Hepatic stellate cell (primary cell): ENCODE measurements at regions not wholly inside any gene's neighbourhood (a gene's known extent, or its start where the extent isn't known, plus 50 kb on each side); places are given as distances from the start of the nearest gene placed in this dataset.
"Not testable (repeated sequence)": the region's sequence is repeated elsewhere in the genome, so short reads cannot be mapped to it uniquely, and the experiment has no call there.

Experiments
- DNase-seq: peaks from one replicate; pipeline ENCODE4 v3.0.0; 2011; ENCODE audit warnings: low spot score

DNA sequence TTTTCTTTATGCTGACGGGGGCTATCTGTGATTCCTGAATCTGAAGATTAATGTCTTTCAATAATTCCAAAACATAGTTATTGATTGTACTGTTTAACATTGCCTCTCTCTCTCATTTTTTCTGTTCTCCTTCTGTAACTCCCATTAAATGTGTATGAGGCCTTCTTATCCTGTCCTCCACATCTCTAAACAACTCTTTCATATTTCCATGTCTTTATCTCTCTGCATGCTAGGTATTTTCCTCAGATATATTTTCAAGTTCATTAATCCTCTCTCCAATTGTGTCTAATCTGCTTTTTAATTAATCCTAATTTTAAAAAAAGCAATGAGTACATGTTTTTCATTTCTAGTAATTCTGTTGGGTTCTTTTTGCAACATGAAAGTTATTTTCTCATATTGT lies 173.2 kb downstream of the TLE3 start:
- no peak for DNase-seq

- no peak for DNase-seq
Observed at GRCh38 chr15:69926006-69926405, 171.7 kb downstream of the TLE3 start.

DNA sequence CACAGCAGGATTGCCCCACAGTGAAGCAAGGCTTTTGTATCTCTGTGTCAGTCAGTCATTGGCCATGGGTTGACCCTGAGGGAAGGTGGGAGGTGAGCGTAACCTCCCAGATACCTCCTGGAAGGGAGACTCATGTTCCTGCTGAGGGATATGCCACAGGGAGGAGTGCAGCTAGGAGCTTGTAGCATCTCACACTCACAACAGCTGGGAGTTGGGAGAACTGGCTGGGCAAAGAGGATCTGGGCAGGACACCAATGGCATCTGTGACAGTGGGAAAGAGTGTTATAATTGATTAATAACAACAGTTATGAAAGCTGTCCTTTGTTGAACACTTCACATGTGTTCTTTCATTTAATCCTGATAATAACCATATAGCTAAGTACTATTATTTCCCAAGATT lies 171.0 kb downstream of the TLE3 start:
- no peak for DNase-seq

DNA sequence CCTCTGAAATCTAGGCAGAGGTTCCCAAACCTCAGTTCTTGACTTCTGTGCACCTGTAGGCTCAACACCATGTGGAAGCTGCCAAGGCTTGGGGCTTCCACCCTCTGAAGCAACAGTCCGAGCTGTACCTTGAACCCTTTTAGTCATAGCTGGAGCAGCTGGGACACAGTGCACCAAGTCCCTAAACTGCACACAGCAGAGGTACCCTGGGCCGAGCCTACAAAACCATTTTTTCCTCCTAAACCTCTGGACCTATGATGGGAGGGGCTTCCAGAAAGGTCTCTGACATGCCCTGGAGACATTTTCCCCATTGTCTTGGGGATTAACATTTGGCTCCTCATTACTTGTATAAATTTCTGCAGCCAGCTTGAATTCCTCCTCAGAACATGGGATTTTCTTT lies 168.8 kb downstream of the TLE3 start:
- not testable (repeated sequence) for DNase-seq

- DNase-seq: no peak
Observed at GRCh38 chr15:69929905-69930630, 167.6 kb downstream of the TLE3 start.

DNA sequence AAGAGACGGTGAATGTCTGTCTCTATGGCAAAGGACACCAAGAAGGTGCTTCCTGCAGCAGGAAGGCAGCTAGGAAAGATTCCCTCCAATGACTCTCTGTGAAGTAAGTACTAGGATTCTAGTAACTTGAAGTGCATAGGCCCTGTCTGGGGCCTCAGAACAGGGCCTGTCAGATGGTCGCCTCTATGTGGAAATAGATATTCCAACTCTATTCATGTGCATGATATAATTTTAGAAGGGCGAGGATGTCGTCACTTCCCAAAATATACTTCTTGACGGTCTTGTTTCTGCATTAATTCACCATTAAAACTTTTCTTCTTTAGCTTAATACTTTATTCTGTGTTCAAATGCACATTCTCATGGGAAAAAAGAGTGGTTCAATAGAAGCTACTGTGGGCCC lies 167.0 kb downstream of the TLE3 start:
- no peak for DNase-seq

GRCh38 chr15:69931156-69931555 lies 166.6 kb downstream of the TLE3 start:
- DNase-seq: no peak

DNA sequence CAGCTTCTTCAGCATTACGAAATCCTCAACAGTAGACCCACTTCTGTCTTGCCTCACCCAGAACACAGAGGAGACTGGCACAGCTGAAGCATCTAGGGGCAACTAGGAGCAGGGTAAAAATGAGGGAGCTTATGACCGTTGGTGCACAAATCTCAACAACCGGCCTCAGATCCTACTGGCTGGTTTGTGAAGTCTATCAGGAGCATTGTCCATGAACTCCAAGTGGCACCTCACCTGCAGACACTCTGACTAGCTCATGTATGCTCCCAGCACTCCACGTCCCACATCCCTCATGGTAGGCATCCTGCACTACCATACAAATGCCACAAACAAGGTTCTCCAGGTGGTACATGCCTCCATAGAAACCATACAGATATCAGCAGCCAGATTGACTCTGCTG lies 163.1 kb downstream of the TLE3 start:
- DNase-seq: no peak

GRCh38 chr15:69939513-69940440 lies 157.9 kb downstream of the TLE3 start:
- no peak for DNase-seq

DNA sequence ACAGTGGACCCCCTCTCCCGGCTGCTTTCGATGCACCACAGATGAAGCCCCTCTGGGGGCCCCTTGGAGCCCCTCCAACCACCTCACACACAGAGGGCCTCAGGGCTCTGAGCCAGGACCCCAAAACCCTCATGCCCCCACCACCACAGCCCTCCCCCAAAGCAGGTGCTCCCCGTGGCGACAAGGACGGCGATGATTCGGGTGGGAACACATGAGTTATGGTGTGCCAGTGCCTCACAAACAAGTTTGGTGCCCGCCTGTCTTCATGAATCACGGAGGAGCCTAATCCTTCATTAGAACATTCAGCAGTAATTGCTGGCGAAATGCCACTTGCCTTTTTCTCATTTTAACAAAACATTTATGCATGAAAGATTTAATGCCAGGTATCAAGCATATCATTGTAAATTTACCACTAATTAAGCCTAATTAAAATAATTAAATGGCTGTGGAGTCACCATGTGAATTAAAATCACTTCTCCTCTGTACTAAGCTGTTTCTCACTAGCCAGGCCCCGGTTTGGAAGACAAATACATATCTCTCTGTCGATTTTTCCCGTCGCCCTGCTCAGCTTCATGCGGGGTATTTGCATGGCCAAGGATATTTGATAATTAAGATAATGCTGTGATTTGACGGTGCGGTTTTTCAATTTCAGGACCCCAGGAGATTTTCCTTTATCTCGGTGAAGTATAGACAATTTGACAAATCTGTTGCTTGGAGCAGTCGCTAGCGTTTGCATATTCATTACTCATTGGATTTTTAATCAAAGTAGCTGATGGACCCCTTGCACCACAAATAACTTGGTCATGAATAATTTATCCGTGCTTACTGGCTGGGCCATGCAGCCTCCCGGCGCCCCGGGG lies 157.0 kb downstream of the TLE3 start:
- no peak for DNase-seq

GRCh38 chr15:69941301-69941605 lies 156.5 kb downstream of the TLE3 start:
- DNase-seq: no peak

GRCh38 chr15:69941706-69942495 lies 155.8 kb downstream of the TLE3 start:
- no peak for DNase-seq

DNA sequence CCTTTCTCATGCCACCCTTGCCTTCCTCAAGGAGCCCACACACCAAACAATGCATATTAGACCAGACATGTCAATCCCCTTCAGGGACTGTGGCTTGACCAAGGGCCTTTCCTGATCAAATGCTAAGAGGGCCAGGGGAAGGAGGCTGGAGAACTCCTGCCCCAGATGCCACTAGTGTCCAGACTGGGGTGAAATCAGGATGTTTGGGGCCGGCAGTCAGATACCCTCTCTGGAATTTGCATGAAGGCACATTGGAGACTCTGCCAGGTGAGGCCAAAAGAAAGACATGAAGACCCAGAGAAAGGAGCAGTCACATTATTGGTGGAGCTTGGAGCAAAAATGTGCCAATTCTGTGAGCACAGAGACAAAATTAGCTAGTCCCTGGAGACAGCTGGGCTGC lies 154.1 kb downstream of the TLE3 start:
- DNase-seq: no peak

GRCh38 chr15:69945729-69946128 lies 152.0 kb downstream of the TLE3 start:
- DNase-seq: no peak

DNA sequence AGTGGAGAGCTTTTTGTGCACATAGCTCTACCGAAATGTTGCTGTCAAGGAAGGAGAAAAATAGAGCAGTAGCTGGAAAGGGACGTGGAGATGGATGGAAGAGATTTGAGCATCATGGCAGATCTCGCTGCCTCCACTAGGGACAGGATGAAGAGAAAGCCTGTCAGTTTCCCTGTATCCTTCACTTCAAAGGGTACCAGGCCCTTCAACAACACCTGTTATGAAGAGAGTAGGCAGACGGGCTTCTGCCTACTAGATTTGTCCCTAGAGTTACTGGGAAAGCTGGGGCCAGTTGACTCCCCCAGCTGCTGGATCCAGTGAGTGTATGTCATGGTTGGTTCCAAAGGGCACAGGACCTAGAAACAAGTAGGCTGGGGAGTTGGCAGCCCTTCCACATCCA lies 150.8 kb downstream of the TLE3 start:
- DNase-seq: no peak

DNA sequence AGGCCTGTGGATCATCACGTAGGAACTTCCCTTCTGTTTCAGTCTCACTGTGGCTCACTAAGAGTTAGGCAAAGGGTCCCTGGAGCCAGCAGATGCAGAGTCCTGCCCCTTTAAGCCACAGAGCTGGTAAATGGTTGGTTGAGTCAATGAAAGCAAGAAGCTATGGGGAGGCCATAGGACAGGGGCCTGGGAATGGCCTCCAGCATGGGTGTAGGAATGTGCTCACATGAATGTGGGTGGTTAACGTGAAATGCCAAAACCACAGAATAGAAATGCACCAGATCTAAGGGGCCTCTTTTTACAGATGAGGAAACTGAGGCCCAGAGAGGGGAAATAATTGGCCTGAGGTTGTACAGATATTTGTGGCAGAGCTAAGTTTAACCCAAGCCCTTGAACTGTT lies 150.3 kb downstream of the TLE3 start:
- no peak for DNase-seq

DNA sequence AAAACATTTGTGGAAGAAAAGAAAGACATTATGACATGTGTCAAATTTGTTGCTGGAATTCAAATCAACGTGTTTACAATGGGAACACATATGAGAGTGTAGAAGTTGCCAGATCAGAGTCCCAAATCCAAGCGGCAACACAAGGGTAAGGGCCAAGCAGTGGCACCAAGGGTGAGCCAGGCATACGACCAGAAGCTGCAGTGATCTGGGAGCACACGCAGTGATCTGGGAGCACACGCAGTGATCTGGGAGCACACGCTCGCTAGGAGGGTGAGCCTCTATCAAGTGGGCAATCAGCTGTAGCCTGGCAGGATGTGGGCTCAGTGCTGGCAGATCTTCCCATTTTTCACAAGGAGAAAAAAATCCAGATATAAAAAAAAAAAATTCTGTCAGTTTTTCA lies 148.2 kb downstream of the TLE3 start:
- no peak for DNase-seq

DNA sequence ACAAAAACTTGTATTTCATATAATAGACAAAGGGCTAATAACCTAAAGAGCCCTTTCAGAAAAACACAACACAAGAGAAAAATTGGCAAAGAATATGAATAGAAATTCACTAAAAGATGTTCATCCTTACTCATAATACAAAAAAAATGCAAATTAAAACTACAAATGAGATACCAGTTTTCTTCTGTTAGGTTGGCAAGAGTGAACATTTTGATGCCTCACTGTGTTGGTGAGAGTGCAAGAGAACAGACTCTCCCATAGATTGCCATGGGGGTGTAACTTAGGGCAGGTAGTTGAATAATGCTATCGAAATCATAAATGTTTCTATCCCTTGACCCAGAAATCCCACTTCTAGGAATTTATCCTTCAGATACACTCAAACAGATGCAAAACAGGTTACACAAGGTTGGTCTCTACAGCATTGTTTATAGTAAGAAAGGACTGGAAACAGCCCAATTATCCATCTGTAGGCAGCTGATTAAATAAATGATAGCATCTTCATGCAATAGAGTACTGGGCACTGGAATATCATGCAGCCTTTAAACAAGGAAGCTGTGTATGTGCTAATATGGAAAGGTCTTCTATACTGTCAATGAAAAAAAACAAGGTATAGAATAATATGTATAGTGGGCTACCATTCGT lies 146.3 kb downstream of the TLE3 start:
- DNase-seq: no peak

GRCh38 chr15:69951898-69952555 lies 145.7 kb downstream of the TLE3 start:
- DNase-seq: no peak

DNA sequence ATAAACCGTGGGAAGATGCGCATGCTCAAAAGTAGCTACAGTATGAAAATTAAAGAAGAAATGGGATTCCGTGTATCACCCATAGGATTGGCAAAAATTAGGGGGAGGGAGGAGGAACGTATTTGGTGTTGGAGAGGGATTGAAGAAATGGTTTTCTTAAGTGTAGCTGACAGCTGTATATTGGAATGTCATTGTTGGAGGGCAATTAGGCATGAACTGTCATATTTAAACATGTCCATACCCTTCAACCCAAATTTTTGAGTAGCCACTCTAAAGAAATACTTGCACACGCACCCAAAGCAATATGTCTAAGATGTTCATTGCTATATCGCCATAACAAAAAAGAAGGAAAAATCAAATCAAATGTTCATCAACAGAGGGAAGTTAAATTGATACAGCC lies 144.7 kb downstream of the TLE3 start:
- no peak for DNase-seq

DNA sequence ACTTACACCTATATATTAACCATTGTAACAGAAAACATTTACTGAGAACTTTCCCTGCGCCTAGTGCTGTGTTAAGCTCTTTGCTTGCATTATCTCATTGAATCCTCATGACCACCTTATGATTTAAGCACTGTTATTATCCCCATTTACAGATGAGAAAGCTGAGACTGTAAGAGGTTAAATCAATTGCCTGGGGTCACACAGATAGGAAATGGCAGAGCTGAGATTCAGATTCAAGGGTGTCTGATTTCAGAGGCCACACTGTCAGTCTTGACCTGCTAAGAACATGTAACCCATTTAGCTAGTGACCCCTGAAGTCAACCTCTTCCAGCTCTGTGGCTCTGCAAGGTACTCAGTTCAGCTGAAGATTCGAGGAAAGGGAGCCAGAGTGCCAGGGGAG lies 143.9 kb downstream of the TLE3 start:
- no peak for DNase-seq
